ENCODE measurements at regions not wholly inside any gene's neighbourhood (a gene's known extent, or its start where the extent isn't known, plus 50 kb on each side); places are given as distances from the start of the nearest gene placed in this dataset.

GRCh38 chr9:28032268-28032590 lies 458.9 kb upstream of the C9orf72 start:
- DNase-seq, result no peak

- DNase-seq, result no peak
Measured at GRCh38 chr9:28034242-28034641, 461.0 kb upstream of the C9orf72 start.

GRCh38 chr9:28037968-28038367 lies 464.7 kb upstream of the C9orf72 start:
- DNase-seq, result no peak

- no peak for DNase-seq
Measured at GRCh38 chr9:28045051-28045450, 471.8 kb upstream of the C9orf72 start.

- DNase-seq, result no peak
Measured at GRCh38 chr9:28050046-28050445, 476.8 kb upstream of the C9orf72 start.

- no peak for DNase-seq
Measured at GRCh38 chr9:28050941-28051340, 477.7 kb upstream of the C9orf72 start.

- DNase-seq, result no peak
Measured at GRCh38 chr9:28051559-28052503, 478.6 kb upstream of the C9orf72 start.

- DNase-seq, result no peak
Measured at GRCh38 chr9:28053096-28053777, 480.0 kb upstream of the C9orf72 start.

- DNase-seq, result no peak
Measured at GRCh38 chr9:28056006-28056405, 482.7 kb upstream of the C9orf72 start.

GRCh38 chr9:28056466-28056865 lies 483.2 kb upstream of the C9orf72 start:
- DNase-seq, result no peak

- DNase-seq, result no peak
Measured at GRCh38 chr9:28059192-28059591, 485.9 kb upstream of the C9orf72 start.

- no peak for DNase-seq
Measured at GRCh38 chr9:28064241-28064815, 491.0 kb upstream of the C9orf72 start.

GRCh38 chr9:28073270-28073669 lies 500.0 kb upstream of the C9orf72 start:
- DNase-seq, result no peak

GRCh38 chr9:28079677-28080076 lies 506.4 kb upstream of the C9orf72 start:
- no peak for DNase-seq

GRCh38 chr9:28082671-28083070 lies 509.4 kb upstream of the C9orf72 start:
- DNase-seq, result no peak

- DNase-seq, result no peak
Measured at GRCh38 chr9:28086881-28087280, 513.6 kb upstream of the C9orf72 start.

- no peak for DNase-seq
Measured at GRCh38 chr9:28092981-28093936, 520.0 kb upstream of the C9orf72 start.

GRCh38 chr9:28101509-28101908 lies 528.2 kb upstream of the C9orf72 start:
- no peak for DNase-seq

- no peak for DNase-seq
Measured at GRCh38 chr9:28105001-28105400, 531.7 kb upstream of the C9orf72 start.

GRCh38 chr9:28120184-28120583 lies 546.9 kb upstream of the C9orf72 start:
- DNase-seq, result no peak

GRCh38 chr9:28120626-28121025 lies 547.3 kb upstream of the C9orf72 start:
- DNase-seq, result no peak

GRCh38 chr9:28121366-28121765 lies 548.1 kb upstream of the C9orf72 start:
- no peak for DNase-seq

GRCh38 chr9:28124917-28125316 lies 551.6 kb upstream of the C9orf72 start:
- DNase-seq, result no peak

All from SIG-M5 (cell line).